Bronchial epithelial cell (primary cell): ENCODE measurements at regions not wholly inside any gene's neighbourhood (a gene's known extent, or its start where the extent isn't known, plus 50 kb on each side); places are given as distances from the start of the nearest gene placed in this dataset.

Experiments
- DNase-seq: peaks from one replicate; pipeline ENCODE4 v3.0.0-alpha.2; 2010; ENCODE audit warnings: low read depth
- FAIRE-seq: peaks from 2 replicates; lab custom pipeline; 2011; peaks lifted over from hg19 to GRCh38; lab: Jason Lieb, UNC
- H3K27me3 ChIP-seq: 2 replicates; pipeline ENCODE4 v1.5.1; 2011; ENCODE audit warnings: low read length; ENCODE audit not compliant: control insufficient read depth, insufficient read depth
- H3K36me3 ChIP-seq: 2 replicates; pipeline ENCODE4 v1.5.1; 2011; ENCODE audit warnings: low read length; ENCODE audit not compliant: control insufficient read depth, insufficient read depth
- H3K4me3 ChIP-seq: 2 replicates; pipeline ENCODE4 v1.5.1; 2011; ENCODE audit warnings: mild to moderate bottlenecking, low read depth, low read length, control low read depth
- TF ChIP-seq, protein P1 (sequence below): IDR thresholded peaks from 2 replicates; pipeline ENCODE4 v1.5.1; 2011; ENCODE audit warnings: mild to moderate bottlenecking, moderate library complexity, low read length, control low read depth, inconsistent platforms; ENCODE audit not compliant: insufficient read depth, severe bottlenecking

DNA sequence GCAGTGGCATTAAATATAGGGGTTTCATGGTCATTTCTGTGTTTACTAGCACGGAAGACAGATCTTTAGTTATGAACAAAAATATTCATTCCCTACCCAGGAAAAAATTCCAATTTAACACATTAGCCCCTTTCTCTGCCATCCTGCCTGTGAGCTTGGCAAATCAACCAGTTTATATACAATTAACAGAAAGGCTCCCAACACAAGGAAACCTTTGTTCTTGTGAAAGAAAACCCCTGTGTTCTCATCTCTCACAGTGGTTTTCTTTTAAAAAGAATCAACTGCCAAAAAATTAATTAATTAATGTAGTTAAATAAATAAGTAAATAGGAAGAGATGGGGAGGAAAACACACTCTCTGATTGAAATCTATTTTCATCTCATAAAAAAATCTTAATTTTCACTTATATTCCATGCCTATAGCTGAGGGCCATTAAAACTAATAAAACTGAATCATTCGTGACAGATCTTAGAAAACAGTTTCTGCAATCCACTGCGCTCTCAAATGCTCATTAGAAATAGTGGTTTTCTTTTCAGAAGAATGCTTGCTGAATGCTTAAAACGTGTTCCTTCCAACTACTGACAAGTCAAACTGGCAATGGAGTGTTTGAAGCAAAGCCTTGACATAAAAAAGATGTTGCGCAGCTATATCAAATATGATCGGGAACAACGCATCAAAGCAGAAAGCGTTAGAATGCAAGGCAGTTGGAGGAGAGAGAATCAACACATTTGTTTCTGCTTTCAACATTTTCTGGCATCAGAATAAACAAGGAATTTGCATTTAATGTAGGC, 387.7 kb downstream of the TLR4 start:
- no peaks in the 10 kb centered on the region for H3K36me3 ChIP-seq
- no peaks in the 10 kb centered on the region for H3K27me3 ChIP-seq
- TF ChIP-seq, protein P1, sequence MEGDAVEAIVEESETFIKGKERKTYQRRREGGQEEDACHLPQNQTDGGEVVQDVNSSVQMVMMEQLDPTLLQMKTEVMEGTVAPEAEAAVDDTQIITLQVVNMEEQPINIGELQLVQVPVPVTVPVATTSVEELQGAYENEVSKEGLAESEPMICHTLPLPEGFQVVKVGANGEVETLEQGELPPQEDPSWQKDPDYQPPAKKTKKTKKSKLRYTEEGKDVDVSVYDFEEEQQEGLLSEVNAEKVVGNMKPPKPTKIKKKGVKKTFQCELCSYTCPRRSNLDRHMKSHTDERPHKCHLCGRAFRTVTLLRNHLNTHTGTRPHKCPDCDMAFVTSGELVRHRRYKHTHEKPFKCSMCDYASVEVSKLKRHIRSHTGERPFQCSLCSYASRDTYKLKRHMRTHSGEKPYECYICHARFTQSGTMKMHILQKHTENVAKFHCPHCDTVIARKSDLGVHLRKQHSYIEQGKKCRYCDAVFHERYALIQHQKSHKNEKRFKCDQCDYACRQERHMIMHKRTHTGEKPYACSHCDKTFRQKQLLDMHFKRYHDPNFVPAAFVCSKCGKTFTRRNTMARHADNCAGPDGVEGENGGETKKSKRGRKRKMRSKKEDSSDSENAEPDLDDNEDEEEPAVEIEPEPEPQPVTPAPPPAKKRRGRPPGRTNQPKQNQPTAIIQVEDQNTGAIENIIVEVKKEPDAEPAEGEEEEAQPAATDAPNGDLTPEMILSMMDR = no peak
- H3K4me3 ChIP-seq = no peak overlapping the region
- DNase-seq (no peak), FAIRE-seq (no peak)

DNA sequence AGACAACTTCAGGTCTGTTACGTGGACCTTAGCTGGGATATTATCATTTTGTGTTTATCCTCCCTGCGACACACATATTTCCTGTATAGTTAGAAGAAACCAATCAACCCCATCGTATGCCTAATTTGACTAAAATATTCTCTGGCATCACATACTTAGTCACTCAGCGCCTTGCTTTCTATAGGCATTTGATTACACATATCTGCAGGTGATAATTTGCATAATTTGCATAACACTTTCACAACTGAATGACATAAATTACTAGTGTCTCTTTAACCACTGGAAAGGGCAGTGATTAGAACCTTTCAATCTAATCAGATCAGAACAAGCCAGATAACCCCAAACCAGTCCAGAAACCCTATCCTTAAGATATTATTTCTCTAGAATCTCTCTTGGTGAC, 390.2 kb downstream of the TLR4 start:
- DNase-seq (no peak), FAIRE-seq (no peak)
- Histone ChIP-seq H3K27me3 (no peaks in the 10 kb centered on the region), H3K36me3 (no peaks in the 10 kb centered on the region), H3K4me3 (no peak overlapping the region)
- TF ChIP-seq, protein P1 = no peak

DNA sequence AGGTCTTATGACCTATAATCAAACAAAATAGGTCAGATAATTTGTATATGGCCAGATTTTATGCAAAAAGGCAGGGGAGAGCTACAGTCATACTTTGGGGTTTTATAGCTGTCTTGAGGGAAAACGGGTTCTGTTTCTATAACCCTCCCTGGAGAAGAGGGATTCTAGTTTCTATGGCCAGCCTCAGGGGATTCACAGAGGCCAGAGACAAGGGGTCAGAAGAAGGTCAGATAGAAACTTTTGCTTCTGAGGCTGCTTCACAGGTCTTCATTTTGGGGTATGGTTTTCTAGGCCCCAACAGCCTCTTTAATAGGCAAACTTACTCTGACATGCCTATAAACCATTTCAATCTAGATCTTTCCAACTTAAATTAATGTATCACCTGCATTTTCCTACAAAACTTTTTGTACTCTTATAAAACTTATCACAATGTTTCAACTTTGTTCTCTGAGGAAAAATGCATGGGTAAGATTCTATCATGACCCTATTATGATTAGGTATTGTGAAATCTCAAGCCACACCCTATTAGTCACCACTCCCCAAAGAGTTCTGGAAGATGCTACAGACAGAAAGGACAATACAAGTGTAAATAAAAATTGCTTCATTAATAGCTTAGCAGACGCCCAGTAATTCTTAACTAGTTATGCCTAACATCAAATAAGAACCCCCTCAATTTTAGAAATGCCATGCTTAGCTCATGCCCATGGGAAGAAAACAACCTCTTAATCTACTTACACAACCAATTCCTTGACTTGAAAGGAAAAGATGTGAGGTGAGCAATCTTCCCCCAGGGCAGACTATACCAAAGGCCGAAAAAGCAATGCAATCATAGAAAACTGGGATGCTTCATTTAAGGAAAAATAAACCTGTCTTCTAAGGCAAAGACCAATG, 396.6 kb downstream of the TLR4 start:
- Histone ChIP-seq H3K27me3 (no peaks in the 10 kb centered on the region), H3K4me3 (no peak overlapping the region), H3K36me3 (no peaks in the 10 kb centered on the region)
- TF ChIP-seq, protein P1 = no peak
- DNase-seq (peak; percentile 21), FAIRE-seq (no peak)

DNA sequence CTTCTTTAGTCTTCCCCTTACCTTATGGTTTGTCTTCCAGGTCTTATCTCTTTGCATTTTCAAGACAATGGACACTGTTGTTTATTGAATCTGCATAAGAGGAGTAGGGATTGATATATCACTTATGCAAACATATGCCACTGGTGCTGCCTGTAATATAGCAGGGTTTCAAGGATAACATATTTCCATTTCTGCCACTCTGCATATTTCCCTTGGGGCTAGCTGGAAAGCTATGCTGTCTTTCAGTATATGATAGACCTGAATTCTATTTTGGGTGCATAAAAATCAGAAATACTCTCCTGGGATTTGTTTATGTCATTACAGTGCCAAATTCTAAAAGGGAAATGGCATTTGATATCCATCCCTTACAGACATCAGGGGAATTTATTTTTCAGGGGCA, 400.2 kb downstream of the TLR4 start:
- Histone ChIP-seq H3K4me3 (no peak overlapping the region), H3K27me3 (no peaks in the 10 kb centered on the region), H3K36me3 (no peaks in the 10 kb centered on the region)
- TF ChIP-seq, protein P1 = no peak
- DNase-seq = no peak
- FAIRE-seq = no peak

DNA sequence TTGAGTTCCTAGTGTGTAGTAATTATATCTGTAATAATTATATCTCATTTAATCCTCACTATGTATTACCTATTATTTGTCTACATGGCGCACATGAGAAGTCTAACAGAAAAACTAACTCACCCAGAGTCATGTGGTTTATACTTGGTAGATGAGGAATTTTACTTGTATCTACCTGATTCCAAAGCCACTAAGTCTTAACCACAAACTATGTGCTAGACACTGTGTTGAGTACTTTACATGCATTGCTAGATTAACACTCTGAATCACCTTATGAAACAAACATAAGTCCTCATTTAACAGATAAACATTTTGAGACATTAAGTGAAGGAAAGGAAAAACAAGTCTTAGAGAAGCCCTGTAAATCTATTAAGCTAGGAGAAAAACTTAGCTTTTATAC, 404.8 kb downstream of the TLR4 start:
- TF ChIP-seq, protein P1 = no peak
- Histone ChIP-seq H3K27me3 (no peaks in the 10 kb centered on the region), H3K36me3 (no peaks in the 10 kb centered on the region), H3K4me3 (no peak overlapping the region)
- DNase-seq (peak; percentile 26), FAIRE-seq (no peak)
